Fibroblast of skin of left biceps (primary cell): ENCODE measurements at regions not wholly inside any gene's neighbourhood (a gene's known extent, or its start where the extent isn't known, plus 50 kb on each side); places are given as distances from the start of the nearest gene placed in this dataset.

ENCODE experiments used
- DNase-seq, 2 experiments: peaks; one replicate each; pipeline ENCODE4 v3.0.0-alpha.2; 2013; ENCODE audit warnings: low read depth in 2 of 2

DNA sequence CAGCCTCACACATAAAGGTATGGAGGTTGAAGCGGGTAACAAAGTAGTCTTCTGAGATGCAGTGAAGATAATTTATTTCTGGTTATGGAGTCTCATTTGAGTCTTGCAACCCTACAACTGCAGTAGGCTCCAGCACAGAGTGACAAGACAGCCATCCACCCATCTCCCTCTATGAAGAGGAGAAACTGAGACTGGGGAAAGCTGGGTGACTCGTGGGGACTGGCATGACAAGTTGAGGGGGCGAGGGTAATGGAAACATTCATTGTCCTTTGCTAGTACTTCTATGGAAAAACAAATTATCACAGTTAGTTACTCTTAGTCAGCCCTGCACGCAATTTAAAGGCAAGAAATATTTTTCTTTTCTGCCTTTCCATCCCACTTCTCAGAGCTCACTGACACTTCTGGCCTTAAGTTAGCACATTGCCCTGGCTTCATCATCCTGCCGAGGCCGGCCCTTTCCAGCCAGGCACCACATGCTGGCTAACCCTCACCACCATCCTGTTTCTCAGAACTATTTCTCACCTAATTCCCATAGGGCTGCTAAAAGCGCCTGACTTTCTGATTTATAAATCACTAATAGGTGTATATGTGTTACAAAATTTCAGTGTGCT, 361.1 kb downstream of the ETS1 start:
- no peak for DNase-seq

DNA sequence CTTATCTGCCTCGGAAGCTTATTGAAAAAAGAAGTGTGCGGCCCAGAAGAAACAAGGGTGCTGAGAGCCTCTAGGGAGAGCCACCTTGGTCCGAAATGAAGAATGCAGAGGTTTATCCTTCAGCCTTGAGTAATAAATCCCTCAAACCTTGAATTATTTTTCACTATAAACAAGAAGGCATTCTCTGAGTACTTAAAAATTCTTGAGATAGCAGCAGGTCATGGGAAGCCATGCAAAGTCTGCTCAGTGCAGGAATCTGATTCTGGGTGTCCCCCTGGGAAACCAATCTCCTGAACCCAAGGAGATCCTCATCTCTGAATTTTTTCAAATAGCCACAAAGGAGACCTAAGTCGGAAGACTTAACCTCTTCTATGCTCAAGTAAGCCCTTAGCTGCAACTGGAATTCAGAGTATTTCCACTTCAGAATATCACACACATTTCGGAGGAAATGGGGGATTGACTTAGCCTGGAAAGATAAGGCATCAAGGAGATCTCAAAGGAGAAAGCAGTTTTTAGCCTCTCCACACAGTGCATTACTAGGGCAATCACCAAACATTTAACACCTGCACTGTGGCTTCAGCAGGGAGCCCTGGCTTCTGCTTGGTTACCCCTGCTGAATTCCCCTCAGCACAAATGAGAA, 365.0 kb downstream of the ETS1 start:
- DNase-seq, result no peak

DNA sequence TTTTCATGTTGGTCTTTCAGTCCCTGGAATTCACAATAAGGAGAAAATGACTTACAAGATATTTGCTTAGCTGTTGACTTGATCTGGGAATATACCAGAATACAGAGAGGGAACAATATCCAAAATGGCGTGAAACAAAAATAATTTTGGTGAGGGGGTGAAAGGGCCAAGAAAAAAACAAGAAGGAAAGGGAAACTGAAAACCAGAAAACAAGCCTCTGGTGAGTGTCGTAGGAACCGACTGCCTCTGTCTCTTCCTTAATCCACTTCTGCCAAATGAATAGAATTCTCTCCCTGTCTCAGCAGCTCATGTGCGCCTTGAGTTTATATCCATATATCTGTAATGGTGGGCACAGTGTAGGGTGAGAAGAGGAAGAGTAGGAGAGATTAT, 367.6 kb downstream of the ETS1 start:
- no peak for DNase-seq

DNA sequence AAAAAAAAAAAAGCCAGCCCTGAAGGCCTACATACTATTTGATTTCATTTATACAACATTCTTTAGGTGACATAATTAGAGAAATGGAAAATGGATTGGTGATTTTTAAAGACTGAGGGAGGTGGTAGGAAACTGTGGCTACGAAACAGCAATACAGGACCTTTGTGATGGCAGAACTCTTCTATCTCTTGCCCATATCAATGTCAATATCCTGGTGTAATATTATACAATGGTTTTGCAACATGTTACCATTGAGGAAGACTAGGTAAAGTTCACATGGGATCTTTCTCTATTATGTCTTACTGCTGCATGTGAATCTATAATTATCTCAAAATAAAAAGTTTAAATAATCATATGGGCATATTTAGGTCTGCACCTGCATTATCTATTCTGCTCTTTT, 371.2 kb downstream of the ETS1 start:
- no peak for DNase-seq

DNA sequence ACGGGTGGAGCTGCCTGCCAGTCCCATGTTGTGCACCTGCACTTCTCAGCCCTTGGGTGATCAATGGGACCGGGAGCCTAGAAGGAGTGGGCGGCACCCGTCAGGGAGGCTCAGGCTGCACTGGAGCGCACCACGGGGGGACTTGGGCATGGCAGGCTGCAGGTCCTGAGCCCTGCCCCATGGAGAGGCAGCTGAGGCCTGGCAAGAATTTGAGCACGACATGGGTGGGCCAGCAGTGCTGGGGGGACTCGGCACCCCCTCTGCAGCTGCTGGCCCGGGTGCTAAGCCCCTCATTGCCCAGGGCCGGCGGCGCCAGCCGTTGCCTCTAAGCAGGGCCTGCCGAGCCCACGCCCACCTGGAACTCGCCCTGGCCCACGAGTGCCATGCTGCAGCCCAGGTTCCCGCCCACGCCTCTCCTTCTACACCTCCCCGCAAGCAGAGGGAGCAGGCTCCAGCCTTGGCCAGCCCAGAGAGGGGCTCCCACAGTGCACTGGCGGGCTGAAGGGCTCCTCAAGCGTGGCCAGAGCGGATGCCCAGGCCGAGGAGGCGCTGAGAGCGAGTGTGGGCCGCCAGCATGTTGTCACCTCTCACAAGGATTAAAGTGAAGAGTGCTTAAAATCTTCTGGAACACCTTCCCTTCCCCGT, 372.0 kb downstream of the ETS1 start:
- DNase-seq, result no peak

DNA sequence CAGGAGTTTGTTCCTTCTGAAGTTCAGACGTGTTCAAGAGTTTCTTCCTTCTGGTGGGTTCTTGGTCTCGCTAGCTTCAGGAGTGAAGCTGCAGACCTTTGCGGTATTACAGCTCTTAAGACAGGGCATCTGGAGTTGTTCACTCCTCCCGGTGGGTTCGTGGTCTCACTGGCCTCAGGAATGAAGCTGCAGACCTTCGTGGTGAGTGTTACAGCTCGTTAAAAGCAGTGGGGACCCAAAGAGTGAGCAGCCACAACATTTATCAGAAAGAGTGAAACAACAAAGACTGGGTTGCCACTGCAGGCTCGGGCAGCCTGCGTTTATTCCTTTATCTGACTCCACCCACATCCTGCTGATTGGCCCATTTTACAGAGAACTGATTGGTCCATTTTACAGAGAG, 373.1 kb downstream of the ETS1 start:
- no peak for DNase-seq

DNA sequence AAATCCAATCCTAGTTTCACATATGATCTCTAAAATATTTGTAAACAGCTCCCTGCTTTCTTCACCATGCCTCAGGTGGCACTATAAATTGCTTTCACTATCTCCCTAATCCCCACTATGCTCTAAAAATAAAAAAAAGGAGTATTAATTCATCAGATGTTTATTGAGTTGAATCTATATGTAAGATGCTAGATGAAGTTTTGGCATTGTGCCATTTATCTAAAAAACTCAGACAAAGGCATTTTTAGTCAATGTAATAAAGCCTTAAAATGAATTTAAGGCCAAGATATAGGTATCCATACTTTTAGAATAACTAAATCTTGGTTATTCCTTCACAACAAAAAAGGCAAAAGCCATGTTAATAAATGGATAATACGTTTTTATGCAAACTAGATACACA, 373.9 kb downstream of the ETS1 start:
- DNase-seq, result no peak

DNA sequence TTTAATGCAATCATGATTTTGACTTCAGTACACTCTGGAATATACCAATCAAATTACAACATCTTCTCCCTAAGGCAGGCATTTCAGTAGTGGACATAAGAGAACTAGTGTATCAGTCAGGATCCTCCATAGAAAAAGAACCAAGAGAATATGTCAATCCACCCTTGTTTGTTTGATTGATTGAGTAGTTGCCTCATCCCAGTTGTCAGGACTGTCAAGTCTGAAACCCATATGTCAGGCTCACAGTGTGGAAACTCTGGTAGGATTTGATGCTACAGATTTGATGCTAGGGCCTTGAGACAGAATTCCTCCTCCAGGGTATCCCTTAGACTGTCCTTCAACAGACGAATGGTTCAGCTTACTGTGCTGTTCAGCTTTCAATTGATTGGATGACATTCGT, 375.0 kb downstream of the ETS1 start:
- no peak for DNase-seq

DNA sequence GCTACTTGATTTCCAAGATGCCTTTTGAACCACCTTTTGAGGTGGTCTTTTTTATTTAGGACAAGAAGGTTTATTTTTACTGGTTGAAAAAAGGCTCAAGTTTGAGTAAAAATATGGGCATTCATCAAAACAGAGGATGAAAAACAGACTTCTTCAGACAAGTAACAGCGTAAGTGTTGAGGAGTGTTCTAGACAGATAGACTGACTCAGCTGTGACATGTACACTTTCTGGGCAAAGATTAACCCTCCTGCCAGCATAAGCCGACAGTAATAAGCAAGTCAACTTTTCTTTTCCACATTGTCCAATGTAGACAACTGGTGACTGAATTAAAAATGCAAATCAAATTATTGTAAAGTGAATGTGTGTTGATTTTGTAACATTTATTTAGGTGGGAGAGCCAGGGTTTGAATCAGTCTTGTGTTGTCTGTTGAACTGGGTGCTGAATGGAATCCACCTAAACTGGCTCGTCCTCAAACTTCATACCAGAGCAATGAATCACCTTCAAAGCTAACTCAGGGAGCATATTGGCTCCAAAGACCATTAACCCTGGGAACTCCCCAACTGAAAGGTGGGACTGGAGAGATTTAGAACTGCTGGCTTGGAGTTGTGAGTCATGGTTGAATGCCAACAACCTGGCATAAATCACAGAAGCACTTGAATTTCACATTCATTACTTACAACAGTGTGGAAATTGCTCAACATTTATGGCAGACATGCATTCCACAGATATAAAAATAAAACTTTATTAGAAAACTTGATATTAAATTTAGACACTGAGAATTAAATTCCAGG, 377.0 kb downstream of the ETS1 start:
- DNase-seq, result peak; percentile 93 to 94

DNA sequence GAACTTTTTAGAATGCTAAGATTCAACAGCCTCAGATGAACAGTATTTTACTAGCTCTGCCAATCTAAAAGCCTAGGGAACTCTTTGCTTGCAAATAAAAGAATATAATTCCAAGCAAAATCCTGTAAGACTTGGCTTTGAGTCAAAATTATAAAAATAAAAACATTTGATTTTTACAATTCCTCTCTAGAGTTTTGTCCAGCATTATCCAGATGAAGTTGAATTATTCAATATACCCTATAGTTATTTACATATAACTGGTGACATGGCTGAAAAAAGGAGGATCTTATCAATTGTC, 378.3 kb downstream of the ETS1 start:
- DNase-seq, result no peak

DNA sequence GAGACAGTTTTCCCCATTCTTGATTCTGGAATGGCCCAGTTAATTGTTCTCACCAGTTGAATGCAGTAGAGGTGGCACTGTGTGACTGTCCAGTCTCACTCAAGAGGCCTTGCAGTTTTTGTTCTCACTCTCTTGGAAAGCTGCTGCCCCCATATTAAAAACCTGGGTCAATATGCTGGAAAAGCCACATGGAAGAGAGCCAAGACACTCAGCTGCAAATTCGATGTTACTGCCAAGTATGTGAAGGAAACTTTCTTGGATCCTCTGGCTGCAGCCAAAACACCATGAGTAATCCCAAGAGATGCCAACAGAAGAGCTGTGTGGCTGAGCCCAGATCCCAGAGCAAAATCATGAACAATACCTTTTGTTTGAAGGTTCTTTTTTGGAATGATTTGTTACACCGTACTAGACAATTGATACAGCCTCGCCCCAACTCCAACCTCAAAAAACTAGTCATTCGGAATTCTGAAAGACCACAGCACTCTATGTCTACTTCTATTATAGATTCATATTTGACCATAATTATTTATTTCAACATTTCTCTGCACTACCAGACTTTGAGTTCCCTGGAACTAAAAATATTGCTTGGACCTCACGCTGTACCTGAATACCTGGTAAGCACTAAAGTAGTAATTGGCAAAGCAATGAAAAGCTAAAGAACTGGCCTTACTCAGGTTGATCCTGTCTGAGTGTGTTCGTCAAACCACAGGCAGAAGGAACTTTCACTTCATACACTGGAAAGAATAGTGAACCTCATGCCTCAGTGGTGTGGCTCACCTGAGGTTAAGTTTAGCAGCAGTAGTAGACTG, 378.8 kb downstream of the ETS1 start:
- peak; percentile 87 to 89 for DNase-seq

DNA sequence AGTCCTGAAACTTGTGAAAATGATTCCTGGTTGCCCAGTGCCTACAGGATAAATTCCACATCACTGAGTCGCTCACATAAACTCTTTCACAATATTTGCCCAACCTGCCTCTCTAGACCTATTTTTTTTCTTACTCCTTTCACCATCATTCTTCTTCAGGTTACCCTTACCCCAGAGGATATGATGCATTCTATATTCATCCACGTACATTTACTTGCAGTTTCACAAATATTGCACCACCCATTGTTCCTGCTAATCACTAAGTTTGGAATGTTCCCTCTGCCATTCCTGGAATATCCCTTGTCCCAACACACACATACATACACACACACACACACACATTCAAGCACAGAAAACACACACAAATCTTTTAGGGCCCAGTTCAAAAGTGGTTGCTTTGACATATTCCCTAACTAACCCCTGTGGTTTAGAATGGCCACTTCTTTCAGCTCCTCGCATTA, 379.5 kb downstream of the ETS1 start:
- peak; percentile 88 to 91 for DNase-seq

DNA sequence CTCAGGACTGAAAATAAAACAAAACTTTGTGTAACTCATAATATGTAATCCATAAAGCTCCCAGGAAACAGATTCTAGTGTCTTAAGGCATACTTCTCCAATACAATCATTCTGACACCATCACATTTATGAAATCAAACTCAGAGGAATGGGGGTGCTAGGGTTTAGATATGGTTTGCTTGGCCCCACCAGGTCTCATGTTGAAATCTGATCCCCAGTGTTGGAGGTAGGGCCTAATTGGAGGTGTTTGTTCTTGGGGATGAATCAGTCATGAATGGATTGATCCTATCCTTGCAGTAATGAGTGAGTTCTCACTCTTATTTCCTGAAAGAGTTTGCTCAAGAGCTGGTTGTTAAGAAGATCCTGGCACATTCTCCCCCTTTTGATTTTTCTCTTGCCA, 380.9 kb downstream of the ETS1 start:
- no peak for DNase-seq

DNA sequence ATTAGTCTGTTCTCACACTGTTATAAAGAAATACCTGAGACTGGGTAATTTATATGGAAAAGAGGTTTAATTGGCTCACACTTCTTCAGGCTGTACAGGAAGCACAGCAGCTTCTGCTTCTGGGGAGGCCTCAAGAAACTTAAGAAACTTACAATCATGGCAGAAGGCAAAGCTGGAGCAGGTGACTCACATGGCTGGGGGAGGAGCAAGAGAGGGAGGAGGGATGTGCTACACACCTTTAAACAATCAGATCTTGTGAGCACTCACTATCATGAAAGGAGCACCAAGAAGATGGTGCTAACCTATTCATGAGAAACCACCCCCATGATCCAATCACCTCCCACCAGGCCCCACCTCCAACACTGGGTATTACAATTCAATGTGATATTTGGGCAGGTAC, 381.6 kb downstream of the ETS1 start:
- no peak for DNase-seq

DNA sequence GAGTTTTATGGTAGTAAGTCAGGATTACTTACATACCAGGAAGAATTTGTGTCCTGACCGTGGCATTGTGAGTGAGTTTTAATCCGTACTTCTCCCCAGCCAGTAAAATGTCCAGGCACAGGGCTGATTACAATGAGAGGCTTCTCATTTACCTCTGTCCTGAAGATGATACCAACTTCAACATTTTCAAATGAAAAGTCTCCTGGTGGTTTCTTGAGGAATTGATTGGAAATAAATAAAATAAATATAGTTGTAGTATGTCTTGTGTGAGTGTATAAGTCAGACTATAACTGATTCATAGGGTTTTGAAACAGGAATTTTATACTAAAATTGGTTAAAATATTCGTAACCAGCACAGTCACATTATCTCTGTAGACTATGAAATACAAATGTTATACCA, 382.5 kb downstream of the ETS1 start:
- DNase-seq, result no peak

DNA sequence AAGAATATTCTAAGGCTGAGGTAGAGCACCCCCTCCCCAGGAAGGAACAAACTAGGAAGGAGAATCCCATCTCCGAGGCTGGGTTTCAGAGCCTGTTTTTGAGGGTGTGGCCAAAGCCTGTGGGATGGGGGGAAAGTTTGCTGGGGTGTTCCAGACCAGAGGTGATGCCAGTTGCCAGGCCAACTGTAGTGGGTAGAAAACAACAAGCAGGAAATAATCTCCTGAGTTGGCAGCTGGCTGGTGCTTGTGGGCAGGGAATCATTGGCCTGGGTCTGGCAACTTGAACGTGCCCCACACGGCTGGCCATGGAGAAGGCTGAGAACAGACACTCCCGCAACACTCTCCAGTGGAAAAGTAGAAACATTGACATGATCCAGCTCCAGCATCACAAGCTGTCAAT, 385.6 kb downstream of the ETS1 start:
- DNase-seq, result no peak

DNA sequence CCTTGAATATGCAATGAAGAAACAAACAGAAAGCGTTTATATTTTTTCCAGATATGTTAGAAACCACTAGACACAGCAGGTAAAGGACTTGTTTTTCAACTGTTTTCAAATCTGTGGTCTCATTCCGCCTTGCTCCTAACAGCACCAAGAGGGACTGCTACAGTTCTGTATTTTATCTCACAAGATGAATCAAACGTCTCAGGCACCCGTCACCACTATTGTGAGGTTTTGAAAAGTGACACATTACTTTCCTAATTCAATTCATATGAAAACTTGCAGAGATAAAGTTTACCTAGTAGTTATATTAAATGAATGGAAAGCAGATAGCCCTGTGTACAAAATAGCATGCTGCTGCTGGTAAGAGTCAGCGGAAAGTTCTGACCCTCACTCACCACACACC, 386.3 kb downstream of the ETS1 start:
- no peak for DNase-seq

DNA sequence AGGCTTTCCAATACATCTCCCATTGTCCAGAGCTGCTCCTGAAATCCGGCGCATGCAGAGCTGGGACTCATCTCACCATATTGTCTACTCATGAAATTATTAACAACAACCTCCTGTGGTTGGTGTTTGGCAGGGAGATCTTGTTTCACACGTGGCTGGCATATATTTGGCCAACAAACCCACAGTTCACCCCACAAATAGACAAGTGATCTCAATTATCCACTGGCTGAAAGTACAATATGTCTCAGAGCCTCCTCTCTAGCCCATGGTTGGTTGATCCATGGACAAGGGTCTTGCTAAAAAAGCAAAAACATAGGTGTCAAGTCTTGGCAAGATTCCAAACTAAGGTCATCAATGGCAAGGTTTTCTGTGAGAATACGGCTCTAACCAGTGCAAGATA, 386.9 kb downstream of the ETS1 start:
- no peak for DNase-seq

DNA sequence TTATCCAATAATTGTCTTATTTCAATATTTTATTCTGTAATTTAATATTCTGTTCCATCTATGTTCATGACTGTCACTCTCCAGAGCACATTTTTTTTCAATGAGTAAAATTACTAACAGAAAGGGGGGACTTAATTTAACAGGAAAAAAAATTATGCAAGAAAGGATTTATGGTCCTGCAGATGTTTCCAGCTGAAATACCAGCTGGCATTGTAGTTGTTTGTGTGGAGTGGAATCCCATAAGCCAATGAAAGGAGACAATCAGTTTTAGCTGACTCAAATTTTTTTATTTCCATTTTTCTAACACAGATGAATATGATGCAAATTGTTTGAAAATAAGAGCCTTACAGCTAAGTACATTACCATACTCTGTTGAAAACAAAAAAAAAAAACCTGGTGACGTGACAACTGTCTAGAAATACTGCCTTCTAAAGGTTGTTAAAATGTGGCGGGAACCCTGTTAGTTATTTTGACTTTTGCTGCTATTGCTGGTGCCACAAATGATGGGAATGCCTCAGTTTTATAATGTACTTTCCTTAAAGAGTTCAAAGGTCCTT, 389.1 kb downstream of the ETS1 start:
- no peak for DNase-seq

DNA sequence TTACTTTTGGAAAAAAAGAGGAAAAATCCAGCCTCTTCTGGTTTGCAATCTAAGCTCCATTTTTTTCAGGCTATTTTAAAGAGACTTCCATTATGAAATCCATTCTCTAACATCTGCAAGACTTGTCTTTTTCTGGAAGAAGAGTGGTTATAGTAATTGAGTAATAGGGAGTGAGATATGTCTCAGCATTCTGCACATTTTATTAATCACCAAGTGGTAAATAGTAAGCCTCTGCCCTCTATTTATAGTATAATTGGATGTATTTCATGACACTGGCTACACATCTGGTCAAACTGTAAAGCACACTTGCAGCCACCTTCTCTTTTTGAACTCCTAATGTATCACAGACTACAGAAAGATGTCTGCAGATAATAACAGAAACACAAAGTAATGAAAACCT, 391.1 kb downstream of the ETS1 start:
- DNase-seq, result peak in 1 of 2 experiments; percentile 56

DNA sequence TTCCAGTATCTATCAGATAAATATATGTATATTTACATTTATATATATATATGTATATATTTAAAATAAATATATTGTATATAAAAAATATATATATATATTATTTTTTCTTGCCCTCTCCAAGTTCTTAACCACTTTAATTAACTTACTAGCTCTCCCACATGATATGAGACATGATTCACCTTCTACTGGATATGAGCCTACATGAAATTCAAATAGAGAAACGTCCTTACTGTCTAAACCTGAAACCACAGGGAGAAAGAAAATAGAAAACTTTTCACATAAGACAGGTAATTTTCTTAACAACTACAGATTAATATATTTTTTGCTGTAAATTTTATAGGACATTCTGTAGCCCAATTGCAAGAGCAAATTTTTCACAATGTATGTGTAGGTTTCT, 391.6 kb downstream of the ETS1 start:
- DNase-seq, result no peak
